ENCODE measurements at regions not wholly inside any gene's neighbourhood (a gene's known extent, or its start where the extent isn't known, plus 50 kb on each side); places are given as distances from the start of the nearest gene placed in this dataset.
"Not testable (repeated sequence)": the region's sequence is repeated elsewhere in the genome, so short reads cannot be mapped to it uniquely, and the experiment has no call there.

GRCh38 chr17:20781260-20781659 lies 201.7 kb downstream of the CDRT15L2 start:
- no peak overlapping the region for H3K4me3 ChIP-seq (ENCODE audit: low read length, poor library complexity, severe bottlenecking)
- no peak overlapping the region for H2AFZ ChIP-seq (ENCODE audit: low read length)
- no peaks in the 10 kb centered on the region for H3K36me3 ChIP-seq (ENCODE audit: insufficient read depth, low read length)
- H3K9ac ChIP-seq (ENCODE audit: low read depth, low read length, poor library complexity, severe bottlenecking): no peak overlapping the region
- H4K20me1 ChIP-seq (ENCODE audit: insufficient read depth, low read length, poor library complexity, severe bottlenecking): no peaks in the 10 kb centered on the region
- no peaks in the 10 kb centered on the region for H3K9me3 ChIP-seq (ENCODE audit: insufficient read depth, low read depth, low read length)
- H3K4me2 ChIP-seq (ENCODE audit: low read depth, low read length, poor library complexity, severe bottlenecking): no peak overlapping the region
- H3K9me2 ChIP-seq (replicated peaks; ENCODE audit: low read depth, low read length): no peaks in the 10 kb centered on the region
- no peaks in the 10 kb centered on the region for H3K79me2 ChIP-seq (ENCODE audit: insufficient read depth, low read length)
- no peaks in the 10 kb centered on the region for H3K27me3 ChIP-seq (ENCODE audit: insufficient read depth, low read length, poor library complexity, severe bottlenecking)
- TF ChIP-seq EZH2phosphoT487 (IDR thresholded peaks at IDR 0.05; ENCODE audit: borderline replicate concordance) (no peak), CTCF (conservative IDR thresholded peaks at IDR 0.05; ENCODE audit: low read length) (no peak)
- no peaks in the 10 kb centered on the region for H3K4me1 ChIP-seq (ENCODE audit: insufficient read depth, low read length, poor library complexity, severe bottlenecking)
- H3F3A ChIP-seq (ENCODE audit: low read depth): no peaks in the 10 kb centered on the region

- H3K4me1 ChIP-seq (ENCODE audit: insufficient read depth, low read length, poor library complexity, severe bottlenecking); H3K36me3 ChIP-seq (ENCODE audit: insufficient read depth, low read length); H3K27me3 ChIP-seq (ENCODE audit: insufficient read depth, low read length, poor library complexity, severe bottlenecking); H3K9me3 ChIP-seq (ENCODE audit: insufficient read depth, low read depth, low read length); H3K4me3 ChIP-seq (ENCODE audit: low read length, poor library complexity, severe bottlenecking); H2AFZ ChIP-seq (ENCODE audit: low read length); H3K9ac ChIP-seq (ENCODE audit: low read depth, low read length, poor library complexity, severe bottlenecking); H4K20me1 ChIP-seq (ENCODE audit: insufficient read depth, low read length, poor library complexity, severe bottlenecking); H3K4me2 ChIP-seq (ENCODE audit: low read depth, low read length, poor library complexity, severe bottlenecking); H3K79me2 ChIP-seq (ENCODE audit: insufficient read depth, low read length); H3F3A ChIP-seq (ENCODE audit: low read depth); H3K9me2 ChIP-seq (replicated peaks; ENCODE audit: low read depth, low read length): not testable (repeated sequence)
Observed at GRCh38 chr17:20781869-20782268, 202.3 kb downstream of the CDRT15L2 start.

- H4K20me1 ChIP-seq (ENCODE audit: insufficient read depth, low read length, poor library complexity, severe bottlenecking): no peaks in the 10 kb centered on the region
- H3K9me2 ChIP-seq (replicated peaks; ENCODE audit: low read depth, low read length): no peaks in the 10 kb centered on the region
- TF ChIP-seq EZH2phosphoT487 (IDR thresholded peaks at IDR 0.05; ENCODE audit: borderline replicate concordance) (no peak), CTCF (conservative IDR thresholded peaks at IDR 0.05; ENCODE audit: low read length) (no peak)
- H3K9me3 ChIP-seq (ENCODE audit: insufficient read depth, low read depth, low read length): no peaks in the 10 kb centered on the region
- H3K79me2 ChIP-seq (ENCODE audit: insufficient read depth, low read length): no peaks in the 10 kb centered on the region
- no peak overlapping the region for H2AFZ ChIP-seq (ENCODE audit: low read length)
- no peaks in the 10 kb centered on the region for H3K4me1 ChIP-seq (ENCODE audit: insufficient read depth, low read length, poor library complexity, severe bottlenecking)
- no peaks in the 10 kb centered on the region for H3F3A ChIP-seq (ENCODE audit: low read depth)
- no peak overlapping the region for H3K9ac ChIP-seq (ENCODE audit: low read depth, low read length, poor library complexity, severe bottlenecking)
- H3K27me3 ChIP-seq (ENCODE audit: insufficient read depth, low read length, poor library complexity, severe bottlenecking): no peaks in the 10 kb centered on the region
- no peaks in the 10 kb centered on the region for H3K36me3 ChIP-seq (ENCODE audit: insufficient read depth, low read length)
- no peak overlapping the region for H3K4me3 ChIP-seq (ENCODE audit: low read length, poor library complexity, severe bottlenecking)
- H3K4me2 ChIP-seq (ENCODE audit: low read depth, low read length, poor library complexity, severe bottlenecking): no peak overlapping the region
Observed at GRCh38 chr17:20783091-20783490, 203.6 kb downstream of the CDRT15L2 start.

- no peak overlapping the region for H3K4me3 ChIP-seq (ENCODE audit: low read length, poor library complexity, severe bottlenecking)
- H4K20me1 ChIP-seq (ENCODE audit: insufficient read depth, low read length, poor library complexity, severe bottlenecking): no peaks in the 10 kb centered on the region
Observed at GRCh38 chr17:20784100-20784665, 204.7 kb downstream of the CDRT15L2 start.

More at GRCh38 chr17:20784100-20784665, 204.7 kb downstream of the CDRT15L2 start:
- no peak for TF ChIP-seq CTCF (conservative IDR thresholded peaks at IDR 0.05; ENCODE audit: low read length)
- no peak for TF ChIP-seq EZH2phosphoT487 (IDR thresholded peaks at IDR 0.05; ENCODE audit: borderline replicate concordance)
- no peak overlapping the region for H3K4me2 ChIP-seq (ENCODE audit: low read depth, low read length, poor library complexity, severe bottlenecking)
- H3F3A ChIP-seq (ENCODE audit: low read depth): no peaks in the 10 kb centered on the region
- H3K9me3 ChIP-seq (ENCODE audit: insufficient read depth, low read depth, low read length): no peaks in the 10 kb centered on the region
- no peaks in the 10 kb centered on the region for H3K36me3 ChIP-seq (ENCODE audit: insufficient read depth, low read length)
- no peaks in the 10 kb centered on the region for H3K79me2 ChIP-seq (ENCODE audit: insufficient read depth, low read length)
- H3K9ac ChIP-seq (ENCODE audit: low read depth, low read length, poor library complexity, severe bottlenecking): no peak overlapping the region
- no peaks in the 10 kb centered on the region for H3K4me1 ChIP-seq (ENCODE audit: insufficient read depth, low read length, poor library complexity, severe bottlenecking)
- no peaks in the 10 kb centered on the region for H3K27me3 ChIP-seq (ENCODE audit: insufficient read depth, low read length, poor library complexity, severe bottlenecking)
- H3K9me2 ChIP-seq (replicated peaks; ENCODE audit: low read depth, low read length): no peaks in the 10 kb centered on the region
- H2AFZ ChIP-seq (ENCODE audit: low read length): no peak overlapping the region

Measured in Loucy (cell line).